SH-SY5Y (cell line): ENCODE measurements at regions not wholly inside any gene's neighbourhood (a gene's known extent, or its start where the extent isn't known, plus 50 kb on each side); places are given as distances from the start of the nearest gene placed in this dataset.

Source experiments
- GATA2 ChIP-seq: IDR thresholded peaks from 2 replicates; pipeline ENCODE4 v1.6.1; 2011; ENCODE audit warnings: mild to moderate bottlenecking, low read depth, low read length
- GATA3 ChIP-seq: IDR thresholded peaks from 2 replicates; pipeline ENCODE4 v1.6.1; 2011; ENCODE audit warnings: low read depth, mild to moderate bottlenecking, low read length, moderate library complexity

GRCh38 chr14:71666571-71667145, 265.6 kb upstream of the RGS6 start:
- TF ChIP-seq GATA3 (no peak), GATA2 (no peak)

GRCh38 chr14:71668186-71668912, 263.9 kb upstream of the RGS6 start:
- TF ChIP-seq GATA3 (no peak), GATA2 (no peak)

- TF ChIP-seq GATA3 (no peak), GATA2 (no peak)
Observed at GRCh38 chr14:71672596-71672995, 259.6 kb upstream of the RGS6 start.

- TF ChIP-seq GATA3 = no peak
- no peak for TF ChIP-seq GATA2
Observed at GRCh38 chr14:71675126-71675899, 256.9 kb upstream of the RGS6 start.

- TF ChIP-seq GATA3 (no peak), GATA2 (no peak)
Observed at GRCh38 chr14:71675900-71676287, 256.3 kb upstream of the RGS6 start.

- no peak for TF ChIP-seq GATA2
- no peak for TF ChIP-seq GATA3
Observed at GRCh38 chr14:71680736-71681387, 251.4 kb upstream of the RGS6 start.

- TF ChIP-seq GATA3 (no peak), GATA2 (no peak)
Observed at GRCh38 chr14:71682337-71682736, 249.9 kb upstream of the RGS6 start.

GRCh38 chr14:71684323-71684722, 247.9 kb upstream of the RGS6 start:
- TF ChIP-seq GATA3 (no peak), GATA2 (no peak)

- TF ChIP-seq GATA2 (no peak), GATA3 (no peak)
Observed at GRCh38 chr14:71686677-71687076, 245.6 kb upstream of the RGS6 start.

- no peak for TF ChIP-seq GATA2
- TF ChIP-seq GATA3 = no peak
Observed at GRCh38 chr14:71687166-71687831, 244.9 kb upstream of the RGS6 start.

GRCh38 chr14:71688576-71688975, 243.7 kb upstream of the RGS6 start:
- TF ChIP-seq GATA3 (no peak), GATA2 (no peak)

GRCh38 chr14:71690478-71690877, 241.8 kb upstream of the RGS6 start:
- TF ChIP-seq GATA3 = no peak
- no peak for TF ChIP-seq GATA2

GRCh38 chr14:71692496-71692895, 239.7 kb upstream of the RGS6 start:
- TF ChIP-seq GATA2 = no peak
- no peak for TF ChIP-seq GATA3

- TF ChIP-seq GATA2 (no peak), GATA3 (no peak)
Observed at GRCh38 chr14:71693381-71693780, 238.8 kb upstream of the RGS6 start.
